Brain pericyte (primary cell): ENCODE measurements at regions not wholly inside any gene's neighbourhood (a gene's known extent, or its start where the extent isn't known, plus 50 kb on each side); places are given as distances from the start of the nearest gene placed in this dataset.
"Not testable (repeated sequence)": the region's sequence is repeated elsewhere in the genome, so short reads cannot be mapped to it uniquely, and the experiment has no call there.

Source experiments
- DNase-seq: peaks from one replicate; pipeline ENCODE4 v3.0.0-alpha.2; 2012; ENCODE audit warnings: low read depth, low spot score

DNA sequence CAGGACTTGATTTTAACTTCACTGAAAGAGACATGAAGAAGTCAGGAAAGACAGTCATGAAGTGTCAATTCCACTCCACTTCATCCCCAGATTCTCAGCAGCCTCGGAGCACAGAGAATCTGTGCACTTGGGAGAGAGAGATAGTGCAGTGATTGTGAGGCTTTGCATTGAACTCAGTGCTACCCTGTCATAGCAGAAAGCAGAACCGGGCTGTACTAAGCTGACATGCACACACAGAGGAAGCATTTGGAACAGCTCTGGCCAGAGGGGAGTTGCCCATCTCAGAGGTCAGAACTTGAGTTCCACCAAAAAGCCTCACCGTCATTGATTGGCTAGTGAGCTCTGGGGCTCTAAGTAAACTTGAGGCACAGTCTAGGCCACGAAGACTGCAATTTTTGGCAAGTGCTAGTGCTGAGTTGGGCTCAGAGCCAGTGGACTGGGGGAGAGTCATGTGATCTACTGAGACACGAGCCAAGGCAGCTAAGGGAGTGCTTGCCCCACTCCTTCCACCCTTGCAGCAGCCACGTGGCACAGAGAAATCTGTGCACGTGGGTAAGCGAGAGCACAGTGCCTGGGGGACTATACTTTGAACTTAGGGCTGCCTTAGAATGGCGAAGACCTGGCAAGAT is 810.2 kb upstream of the ADAMTS5 start:
- DNase-seq, result no peak

DNA sequence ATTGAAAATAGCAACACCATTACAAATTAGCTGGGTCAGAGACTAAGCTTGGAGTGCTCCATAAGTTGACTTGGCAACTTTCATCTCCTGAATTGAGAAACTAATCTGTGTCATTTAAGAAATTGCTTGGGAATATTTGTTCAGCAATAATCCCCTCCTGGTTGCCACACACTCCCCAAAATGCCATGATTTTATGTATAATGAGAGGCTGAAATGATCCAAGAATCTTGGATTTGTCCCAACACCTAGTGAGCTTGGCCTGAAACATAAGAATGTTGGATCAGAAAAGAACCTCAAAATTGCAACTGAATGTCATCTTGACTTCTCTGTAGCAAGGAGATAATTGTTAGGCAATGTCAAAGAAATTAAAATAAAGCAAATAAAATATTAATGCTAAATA is 805.9 kb upstream of the ADAMTS5 start:
- no peak for DNase-seq

DNA sequence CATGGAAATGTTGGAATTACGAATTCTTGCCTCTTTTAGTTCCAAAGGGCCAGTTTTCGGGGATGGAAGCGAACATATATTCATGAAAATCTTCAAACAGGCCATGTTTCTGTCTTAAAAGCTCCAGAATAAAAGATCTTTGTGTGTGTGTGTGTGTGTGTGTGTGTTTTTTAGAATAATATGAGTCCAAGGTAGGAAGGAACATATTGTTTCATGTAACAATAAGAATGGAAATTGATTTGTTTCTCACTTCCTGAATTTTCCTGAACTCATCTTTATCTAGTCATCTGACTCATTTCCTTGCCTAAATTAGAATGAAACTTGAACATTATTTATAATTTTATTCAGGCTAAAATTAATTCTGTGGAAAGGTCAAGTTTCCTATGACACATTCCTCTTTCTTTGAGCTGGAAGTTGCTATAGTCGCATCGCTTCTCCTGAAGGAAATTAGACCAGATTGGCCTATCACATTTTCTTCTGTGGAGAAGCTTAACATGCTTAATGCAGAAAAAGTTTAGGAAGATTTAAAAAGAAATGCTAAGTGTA is 805.1 kb upstream of the ADAMTS5 start:
- DNase-seq, result no peak

DNA sequence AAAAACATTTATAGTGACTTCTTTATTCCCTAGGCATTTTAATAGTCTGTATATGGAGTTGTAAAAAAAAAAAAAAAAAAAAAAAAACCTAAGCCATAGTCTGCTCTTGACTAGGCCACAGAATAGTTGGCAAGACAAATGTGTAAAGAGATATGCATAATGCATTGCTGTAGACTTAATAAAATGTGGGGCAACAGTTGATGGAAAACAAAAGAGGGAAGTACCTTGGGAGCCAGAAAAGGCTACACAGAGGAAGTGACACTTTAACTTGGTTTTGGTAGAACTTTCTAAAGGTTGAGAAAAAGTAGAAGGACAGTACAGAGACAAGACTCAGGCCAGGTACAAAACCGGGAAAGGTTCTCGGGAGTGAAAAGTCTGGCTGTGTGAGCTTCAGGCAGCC is 802.9 kb upstream of the ADAMTS5 start:
- no peak for DNase-seq

DNA sequence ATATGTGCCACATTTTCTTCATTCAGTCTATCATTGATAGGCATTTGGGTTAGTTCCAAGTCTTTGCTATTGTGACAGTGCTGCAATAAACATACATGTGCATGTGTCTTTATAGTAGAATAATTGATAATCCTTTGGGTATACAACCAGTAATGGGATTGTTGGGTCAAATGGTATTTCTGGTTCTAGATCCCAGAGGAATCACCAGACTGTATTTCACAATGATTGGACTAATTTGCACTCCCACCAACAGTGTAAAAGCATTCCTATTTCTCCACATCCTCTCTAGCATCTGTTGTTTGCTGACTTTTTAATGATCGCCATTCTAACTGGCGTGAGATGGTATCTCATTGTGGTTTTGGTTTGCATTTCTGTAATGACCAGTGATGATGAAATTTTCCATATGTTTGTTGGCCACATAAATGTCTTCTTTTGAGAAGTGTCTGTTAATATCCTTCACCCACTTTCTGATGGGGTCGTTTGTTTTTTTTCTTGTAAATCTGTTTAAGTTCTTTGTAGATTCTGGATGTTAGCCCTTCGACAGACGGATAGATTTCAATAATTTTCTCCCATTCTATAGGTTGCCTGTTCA is 801.3 kb upstream of the ADAMTS5 start:
- DNase-seq, result not testable (repeated sequence)

DNA sequence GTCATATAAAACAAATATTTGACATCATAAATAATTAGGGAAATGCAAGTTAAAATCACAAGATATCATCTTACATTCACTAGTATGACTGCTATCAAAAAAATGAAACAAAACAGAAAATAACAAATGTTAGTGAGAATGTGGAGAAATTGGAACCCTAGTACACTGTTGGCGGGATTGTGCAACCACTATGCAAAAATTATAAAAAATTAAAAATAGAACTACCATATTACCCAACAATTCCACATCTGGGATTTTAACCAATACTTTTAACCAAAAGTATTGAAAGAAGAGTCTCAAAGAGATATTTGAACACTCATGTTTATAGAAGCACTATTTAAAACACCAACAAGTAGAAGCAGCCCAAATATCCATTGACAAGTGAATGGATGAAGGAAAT is 797.2 kb upstream of the ADAMTS5 start:
- DNase-seq, result no peak

DNA sequence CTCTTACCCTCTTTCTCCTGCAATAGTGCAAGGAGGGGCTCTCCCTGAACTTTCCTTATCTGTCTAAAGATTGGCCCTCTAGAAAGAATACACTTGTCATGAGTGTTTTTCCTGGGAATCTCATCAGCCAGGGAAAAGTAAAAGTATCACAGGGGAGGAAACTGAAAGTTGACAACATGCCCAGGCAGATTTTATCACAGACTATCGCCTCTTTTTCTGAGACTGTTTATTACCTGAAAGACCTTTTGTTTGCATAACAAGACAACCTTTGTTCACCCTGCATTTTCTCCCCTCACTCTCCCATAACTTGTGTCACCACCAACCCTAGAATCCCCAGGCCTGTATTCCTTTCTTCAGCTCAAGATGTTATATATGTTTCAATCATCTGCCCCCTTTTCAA is 794.7 kb upstream of the ADAMTS5 start:
- DNase-seq, result no peak

DNA sequence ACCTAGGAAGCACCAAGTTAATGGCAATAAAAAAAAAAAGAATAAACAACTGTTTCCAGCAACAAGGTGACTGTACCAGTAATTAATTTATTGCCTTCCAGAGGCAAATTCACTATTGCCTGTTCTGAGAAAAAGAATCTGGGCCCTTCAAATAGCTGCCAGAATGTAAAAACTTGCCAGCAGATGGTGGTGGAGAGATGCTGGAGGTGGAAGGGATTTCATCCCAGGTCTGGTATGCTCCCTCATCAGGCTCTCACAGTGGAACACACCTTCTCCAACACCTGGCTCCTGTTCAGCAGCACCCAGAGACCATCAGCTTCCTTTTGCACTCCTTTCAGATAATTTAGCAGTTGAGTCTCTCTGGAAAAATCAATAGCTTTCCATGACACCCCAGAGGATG is 792.9 kb upstream of the ADAMTS5 start:
- DNase-seq, result no peak

DNA sequence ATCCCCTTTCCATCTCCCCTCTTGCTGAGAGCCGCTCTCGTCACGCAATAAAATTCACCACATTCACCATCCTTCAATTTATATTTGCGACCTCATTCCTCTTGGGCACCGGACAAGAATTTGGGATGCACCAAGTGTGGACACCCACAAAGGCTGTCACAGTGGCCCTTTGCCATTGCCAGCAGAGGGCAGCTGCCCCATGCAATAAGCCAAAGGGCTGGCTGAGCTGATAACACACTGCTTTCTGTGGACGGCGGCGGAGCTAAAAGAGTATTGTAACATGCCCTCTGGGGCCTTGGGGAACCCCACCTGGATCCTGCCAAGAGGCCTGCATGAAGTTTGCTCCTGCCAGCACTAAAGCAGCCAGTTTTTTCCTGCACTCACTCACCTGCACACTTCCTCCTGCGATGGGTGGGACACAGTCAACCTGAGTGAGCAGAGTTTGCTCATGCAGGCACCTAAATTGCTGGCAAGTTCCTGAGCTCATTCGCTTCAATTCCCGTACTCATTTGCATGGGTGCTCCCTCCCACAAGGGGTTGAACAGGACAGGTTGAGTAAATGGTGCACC is 792.3 kb upstream of the ADAMTS5 start:
- no peak for DNase-seq

DNA sequence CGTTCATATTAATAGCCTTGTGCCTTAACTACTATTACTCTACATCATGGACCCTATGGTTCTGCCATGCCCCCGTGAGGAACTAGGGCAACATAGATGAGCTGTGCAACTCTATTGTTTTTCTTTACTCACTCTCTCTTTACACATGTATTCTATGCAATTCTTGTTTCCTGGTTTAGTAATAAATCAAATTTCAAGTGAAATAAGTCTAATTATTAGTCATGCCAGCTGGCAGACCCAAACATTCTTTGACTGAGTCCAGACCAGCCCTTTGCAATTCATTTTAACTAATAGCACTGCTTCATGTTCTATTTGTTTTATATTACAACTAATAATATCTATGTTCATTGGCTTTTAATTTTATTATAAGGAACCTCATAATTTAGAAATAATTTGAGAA is 789.3 kb upstream of the ADAMTS5 start:
- no peak for DNase-seq

DNA sequence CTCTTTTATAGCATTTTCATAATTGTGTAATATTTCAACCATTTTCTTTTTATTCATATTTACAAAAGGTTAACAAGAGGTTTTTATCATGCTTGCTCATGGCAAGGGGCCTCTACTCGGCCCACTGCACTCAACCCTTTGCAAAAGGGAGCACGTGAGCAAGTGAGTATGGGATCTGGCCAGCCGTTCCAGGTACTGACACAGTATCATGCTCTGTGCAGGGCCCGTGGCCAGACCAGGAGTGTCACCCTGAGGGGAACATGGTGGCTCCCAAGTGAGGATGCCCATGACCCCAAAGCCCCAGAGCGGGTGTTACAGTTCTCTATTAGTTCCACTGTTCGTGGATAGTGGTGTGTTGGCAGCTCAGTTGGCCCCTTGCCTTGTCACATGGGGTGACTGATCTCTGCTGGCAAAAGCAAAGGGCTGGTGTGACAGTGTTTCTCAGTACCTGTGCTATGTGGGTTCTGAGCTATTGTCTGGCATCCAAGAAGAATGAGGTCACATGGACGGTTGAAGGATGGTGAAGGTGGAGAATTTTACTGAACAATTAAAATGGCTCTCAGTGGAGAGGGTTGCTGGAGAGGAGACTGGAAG is 777.2 kb upstream of the ADAMTS5 start:
- no peak for DNase-seq

DNA sequence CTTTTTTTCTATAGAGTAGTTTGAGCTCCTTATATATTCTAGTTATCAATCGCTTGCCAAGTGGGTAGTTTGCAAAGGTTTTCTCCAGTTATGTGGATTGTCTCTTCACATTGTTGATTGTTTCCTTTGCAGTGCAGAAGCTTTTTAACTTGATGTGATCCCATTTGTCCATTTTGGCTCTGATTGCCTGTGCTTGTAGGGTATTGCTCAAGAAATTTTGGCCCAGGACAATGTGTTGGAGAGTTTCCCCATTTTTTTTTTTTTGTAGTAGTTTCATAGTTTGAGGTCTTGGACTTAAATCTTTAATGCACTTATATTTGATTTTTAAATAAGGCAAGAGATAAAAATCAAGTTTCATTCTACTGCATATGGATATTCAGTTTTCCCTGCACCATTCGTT is 774.8 kb upstream of the ADAMTS5 start:
- DNase-seq, result no peak

DNA sequence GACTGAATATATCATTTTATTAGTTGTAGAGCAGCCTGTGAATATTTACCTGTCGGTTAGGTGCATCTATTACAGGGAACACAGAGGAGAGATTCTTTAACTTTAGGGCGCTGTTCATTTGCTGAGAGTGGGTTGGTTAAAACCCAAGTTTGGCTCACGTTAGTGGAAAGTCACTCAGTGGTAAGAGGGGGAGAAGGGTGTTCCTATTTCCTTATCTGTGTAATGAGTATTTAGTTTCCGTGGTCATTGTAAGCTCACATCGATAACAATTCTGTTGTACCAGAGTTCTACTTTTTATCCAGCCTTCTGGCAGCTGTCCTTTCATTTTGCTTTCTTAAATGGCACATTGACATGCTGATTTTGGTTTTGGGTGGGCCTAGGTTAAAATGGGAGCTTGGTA is 773.2 kb upstream of the ADAMTS5 start:
- DNase-seq, result no peak

DNA sequence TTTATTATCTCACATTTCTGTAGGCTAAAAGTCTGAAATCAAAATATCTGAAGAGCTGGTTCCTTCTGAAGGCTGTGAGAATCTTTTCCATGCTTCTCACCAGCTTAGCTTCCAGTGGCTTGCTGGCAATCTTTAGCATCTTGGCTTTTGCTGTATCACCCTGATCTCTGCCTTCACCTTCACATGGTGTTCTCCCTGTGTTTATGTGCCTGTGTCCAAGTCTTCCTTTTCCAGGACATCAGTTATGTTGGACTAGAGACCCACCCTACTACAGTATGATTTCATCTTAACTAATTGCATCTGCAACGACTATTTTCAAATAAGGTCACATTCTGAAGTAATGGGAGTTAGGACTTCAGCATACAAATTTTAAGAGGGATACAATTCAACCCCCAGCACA is 772.3 kb upstream of the ADAMTS5 start:
- DNase-seq, result no peak

DNA sequence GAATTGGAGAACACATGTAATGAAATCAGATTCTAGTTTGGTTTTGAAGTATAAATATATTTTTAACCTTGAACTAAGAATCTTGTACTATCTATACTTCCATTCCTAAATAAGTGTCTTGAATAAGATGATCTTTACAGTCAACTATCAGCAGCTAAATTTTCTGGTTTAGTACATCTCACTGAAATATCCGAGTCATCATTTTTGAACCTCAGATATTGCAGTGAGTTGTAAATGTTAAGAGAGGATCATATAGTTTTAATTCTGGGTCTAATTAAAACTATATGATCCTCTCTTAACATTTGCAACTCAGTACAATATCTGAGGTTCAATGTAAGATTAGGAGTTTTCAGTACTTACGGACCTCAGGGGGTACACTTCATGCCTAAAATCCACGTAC is 768.8 kb upstream of the ADAMTS5 start:
- no peak for DNase-seq

DNA sequence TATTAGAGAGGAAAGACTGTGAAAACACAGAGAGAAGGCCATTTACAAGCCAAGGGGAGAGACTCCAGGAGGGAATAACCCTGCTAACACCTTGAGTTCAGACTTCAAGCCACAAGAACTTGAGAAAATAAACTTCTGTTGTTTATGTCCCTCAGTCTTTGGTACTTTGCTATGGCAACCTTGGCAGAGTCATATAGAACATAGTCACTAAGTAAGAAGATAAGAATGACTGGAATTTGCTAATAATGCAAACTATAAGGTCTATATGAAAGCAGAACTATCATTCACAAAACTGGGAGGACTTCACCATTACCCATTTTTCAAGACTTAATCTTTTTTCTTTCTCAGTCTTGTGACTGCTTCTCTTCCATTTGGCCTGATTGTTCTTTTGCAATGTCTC is 767.3 kb upstream of the ADAMTS5 start:
- DNase-seq, result no peak

DNA sequence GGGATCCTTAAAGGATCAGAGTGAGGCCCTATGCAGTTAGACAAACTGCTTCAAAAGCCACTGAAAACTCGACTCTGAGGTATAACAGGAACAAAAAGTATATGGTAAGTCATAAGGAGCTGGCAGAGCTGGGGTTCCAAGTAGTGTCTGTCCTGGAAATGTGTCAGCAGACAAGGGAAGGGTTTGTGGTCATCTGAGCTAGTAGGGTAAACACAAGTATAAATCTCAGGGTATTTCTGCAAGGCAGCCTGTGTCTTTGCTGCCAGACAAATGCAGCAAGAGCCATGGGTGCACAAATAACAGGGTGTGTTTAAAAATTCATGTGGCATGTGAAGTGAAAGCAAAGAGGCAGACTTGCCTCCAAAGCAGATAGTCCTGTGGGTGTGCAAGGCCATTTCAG is 759.0 kb upstream of the ADAMTS5 start:
- DNase-seq, result no peak

DNA sequence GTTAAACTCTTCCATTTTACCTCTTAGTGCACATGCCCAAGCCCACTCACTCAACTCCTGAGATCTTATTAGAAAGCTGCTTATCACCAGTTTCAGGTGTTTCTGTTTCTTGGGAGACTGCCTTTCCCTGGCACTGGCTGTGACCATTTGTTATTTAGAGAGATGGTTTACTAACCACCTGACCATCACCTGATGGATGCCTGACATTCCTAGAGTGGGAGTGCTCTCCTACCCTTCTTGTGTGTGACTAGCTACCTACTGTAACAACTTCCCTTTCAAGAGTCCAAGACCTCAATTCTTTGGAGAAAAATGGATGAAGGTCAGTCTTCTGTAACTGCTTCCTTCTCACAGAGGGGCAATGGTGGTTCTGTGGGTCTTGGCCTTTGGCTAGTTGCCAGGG is 755.2 kb upstream of the ADAMTS5 start:
- no peak for DNase-seq

DNA sequence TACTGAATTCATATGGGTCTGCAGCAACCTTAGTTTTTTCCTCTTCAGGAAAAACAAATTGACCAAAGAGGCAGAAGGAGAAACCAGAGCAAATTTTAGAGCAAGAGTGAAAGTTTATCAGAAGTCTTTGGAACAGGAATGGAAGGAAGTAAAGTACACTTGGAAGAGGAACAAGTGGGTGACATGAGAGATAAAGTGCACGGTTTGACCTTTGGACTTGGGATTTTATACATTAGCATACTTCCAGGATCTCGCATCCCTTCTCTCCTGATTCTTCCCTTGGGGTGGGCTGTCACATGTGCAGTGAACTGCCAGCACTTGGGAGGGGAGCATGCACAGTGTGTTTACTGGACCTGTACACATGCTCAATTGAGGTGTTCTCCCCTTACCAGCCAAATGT is 754.8 kb upstream of the ADAMTS5 start:
- no peak for DNase-seq

DNA sequence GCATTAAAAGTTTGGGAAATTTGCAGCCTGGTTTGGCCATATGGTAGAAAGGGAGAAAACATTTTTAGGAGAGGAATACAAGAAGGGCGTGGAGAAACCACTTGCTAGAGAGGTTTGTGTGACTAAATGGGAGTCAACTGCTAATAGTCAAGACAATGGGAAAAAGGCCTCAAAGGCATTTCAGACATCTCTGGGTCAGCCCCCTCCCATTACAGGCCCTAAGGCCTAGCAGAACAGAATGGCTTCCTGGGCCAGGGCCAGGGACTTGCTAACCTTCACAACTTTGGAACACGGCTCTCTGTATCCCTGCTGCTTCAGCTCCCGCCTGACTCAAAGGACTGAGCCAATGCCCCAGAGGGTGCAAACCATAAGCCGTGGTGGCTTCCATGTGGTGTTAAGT is 752.3 kb upstream of the ADAMTS5 start:
- no peak for DNase-seq

DNA sequence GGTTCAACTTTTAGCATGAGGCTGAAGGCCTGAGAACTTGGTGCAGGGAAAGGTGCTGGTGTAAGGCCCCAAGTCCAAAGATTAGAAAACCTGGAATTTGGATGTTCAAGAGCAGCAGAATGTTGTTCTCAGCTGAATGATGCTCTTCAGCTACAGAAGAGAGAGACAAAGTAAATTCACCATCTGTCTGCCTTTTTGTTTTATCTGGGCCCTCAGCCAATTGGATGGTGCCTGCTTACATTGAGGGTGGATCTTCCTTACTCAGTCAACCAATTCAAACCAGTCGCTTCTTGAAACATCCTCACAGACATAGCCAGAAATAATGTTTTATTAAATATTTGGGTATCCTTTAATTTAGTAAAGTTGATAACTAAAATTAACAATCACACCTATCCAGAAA is 748.2 kb upstream of the ADAMTS5 start:
- no peak for DNase-seq

DNA sequence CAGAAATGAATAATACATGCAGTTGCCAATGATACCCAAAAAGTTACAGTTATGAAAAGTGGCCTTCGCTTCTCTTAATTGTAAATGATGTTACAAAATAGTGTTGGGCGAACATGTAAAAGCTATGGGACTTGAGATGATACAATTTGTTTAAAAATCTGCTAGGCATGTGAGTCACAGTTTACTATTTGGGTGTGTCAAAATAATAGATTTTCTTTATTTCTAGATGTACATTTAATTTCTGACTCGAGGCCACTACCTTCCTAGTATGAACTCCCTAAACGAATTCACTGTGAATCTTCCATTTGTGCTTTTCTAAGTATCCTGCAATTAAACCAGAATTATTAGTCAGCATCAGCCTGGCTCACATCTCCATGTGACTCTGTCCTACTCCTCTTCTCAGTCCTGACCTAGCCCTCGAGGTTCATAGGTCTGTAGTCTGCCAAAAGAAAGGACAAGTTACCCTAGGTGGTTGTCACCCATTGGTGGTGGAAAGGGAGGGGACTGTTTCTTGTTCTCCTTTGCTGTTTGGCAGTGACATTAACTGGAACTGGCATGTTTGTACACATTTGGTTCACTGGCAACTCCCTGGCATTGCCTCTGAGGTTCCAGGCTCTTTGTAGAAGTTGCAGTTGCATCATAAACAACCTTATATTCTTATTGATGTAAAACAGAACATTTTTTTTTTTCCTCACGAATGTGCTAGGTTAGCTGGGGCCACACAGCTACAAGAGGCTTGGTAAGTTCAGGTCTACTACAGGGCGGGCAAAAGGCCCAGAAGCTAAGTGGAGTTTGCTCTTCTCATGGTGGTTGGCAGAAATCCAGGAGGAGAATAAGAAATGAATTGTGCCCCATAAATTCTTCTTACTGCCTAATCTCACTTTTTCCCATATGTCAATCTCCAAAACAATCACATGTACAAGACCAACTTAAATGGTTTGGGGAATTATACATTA is 746.5 kb upstream of the ADAMTS5 start:
- no peak for DNase-seq
